Activated naive CD4-positive, alpha-beta T cell treated with anti-CD3 and anti-CD28 coated beads, Interleukin-2, amount 50 U/mL, for 16 hours (primary cell): ENCODE measurements at regions not wholly inside any gene's neighbourhood (a gene's known extent, or its start where the extent isn't known, plus 50 kb on each side); places are given as distances from the start of the nearest gene placed in this dataset.

Experiments used
- DNase-seq: peaks from one replicate; pipeline ENCODE4 v3.0.0-alpha.2; 2020

DNA sequence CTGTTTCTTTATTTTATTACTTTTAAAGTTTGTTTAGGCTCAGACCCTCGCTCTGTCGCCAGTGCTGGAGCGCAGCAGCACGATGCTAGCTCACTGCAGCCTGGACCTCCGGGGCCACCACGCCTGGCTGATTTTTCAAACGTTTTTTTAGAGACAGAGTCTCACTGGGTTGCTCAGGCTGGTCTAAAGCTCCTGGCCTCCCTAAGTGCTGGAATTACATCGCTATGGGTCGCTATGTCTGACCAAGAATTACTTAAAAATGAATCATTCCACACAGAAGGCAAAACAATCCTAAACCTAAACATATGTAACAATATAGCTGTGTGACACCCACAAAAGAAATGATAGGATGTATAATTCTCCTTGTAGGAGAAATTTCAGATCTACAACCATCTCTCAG, 86.9 kb upstream of the SIMC1 start:
- DNase-seq = no peak

DNA sequence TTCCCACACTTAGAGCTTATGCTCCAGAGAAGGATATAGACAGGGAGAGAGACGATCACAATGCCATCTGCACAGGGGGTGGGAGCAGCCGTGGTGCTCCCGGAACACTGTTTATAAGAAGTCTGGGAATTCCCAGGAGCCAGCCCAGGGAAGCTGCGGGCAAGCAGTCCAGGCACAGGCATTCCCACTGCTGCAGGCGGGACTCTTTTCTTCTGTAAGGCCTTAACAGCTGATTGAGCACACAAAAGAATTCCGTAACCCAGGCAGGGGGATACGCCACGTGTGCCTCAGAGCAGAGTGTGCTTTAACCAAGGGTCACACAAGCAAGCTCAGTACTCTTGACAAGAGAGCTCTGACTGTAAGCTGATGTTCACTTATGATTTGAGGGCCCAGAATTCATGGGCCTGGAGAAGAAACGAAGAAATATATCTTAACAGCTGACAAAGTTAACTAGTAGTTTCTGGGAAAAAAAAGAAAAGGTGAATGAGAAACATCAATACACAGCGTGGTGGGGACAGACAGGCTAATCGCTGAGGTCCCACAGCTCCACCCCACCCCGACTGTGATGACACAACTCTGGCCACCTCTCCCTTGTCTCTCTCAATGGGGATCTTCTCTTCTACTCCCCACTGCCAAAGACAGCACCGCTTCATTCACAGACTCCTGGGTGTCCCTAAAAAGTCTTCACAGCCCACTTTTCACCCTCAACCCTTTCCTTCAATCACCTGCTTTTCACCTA, 85.9 kb upstream of the SIMC1 start:
- no peak for DNase-seq

DNA sequence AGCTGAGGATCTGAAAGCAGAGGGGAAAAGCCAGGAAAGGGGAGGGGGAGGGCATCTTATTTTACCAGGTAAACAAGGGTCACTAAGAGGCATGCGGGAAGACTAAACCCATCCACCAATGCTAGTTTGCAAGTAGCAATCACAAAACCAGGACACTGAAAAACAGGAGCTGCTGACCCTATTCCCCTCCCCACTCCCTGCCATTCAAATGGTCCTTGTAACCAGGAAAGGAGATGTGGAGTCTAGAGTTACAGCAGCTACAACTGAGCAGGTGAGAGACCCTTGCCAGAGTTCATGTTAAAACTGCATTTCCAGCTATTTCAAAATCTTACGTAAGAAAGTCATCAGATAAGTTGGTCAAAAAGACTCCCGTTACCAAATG, 85.3 kb upstream of the SIMC1 start:
- DNase-seq = no peak

DNA sequence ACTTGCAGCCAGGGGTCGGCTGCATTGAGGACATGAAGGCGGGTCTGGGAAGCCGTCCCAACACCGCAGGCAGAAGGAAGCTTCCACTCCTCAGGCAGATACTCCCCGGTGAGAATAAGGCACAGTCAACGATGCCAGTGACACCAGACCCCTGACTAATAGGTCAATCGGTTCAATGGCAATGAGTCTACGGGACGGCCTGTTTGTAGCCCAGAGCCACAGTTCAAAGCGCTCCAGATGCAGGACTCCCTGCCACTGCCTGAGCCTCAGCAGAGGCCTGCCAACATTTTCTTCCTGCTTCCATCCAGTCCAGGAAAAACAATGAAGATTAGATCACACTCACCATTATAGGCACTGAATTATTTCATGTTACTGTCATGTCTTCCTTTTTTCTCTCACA, 84.5 kb upstream of the SIMC1 start:
- no peak for DNase-seq

DNA sequence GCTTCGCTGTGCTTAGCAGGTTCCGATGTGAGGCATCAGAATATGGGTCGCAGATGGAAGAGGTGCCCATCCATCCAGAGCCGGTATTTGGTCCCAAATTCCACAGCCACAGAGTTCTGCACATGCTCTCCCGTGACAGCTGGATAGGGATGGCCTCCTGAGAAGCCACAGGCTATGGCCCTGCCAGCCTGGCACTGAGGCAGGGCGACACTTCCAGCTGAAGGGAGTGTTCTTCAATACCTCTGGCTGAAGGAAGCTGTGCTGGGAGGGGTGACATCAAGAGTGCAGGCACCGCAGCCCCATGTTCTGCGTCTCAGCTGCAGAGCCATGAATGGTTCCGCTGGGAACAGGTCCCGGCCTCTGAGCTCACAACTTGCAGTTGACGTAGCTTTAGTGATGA, 83.4 kb upstream of the SIMC1 start:
- DNase-seq = no peak

DNA sequence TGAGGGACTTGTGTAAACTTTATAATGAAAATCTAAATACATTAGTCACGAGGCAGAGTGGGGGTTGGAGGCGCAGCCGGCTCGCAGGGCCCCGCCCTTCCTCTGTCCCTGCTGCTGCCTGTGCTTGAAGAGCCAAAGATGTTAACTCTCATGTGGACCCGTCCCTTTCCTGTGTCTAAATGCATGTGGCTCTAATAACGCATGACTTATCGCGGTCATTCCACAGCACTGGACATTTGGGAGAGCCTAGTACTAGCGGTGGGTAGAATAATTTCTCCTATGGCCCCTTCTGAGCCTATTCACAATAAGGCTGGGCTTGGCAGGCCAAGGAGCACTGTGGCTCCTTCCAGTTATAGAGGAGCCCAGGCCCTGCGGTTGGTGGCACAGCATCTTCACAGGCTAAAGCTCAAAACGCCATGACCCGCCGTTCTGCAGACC, 82.3 kb upstream of the SIMC1 start:
- DNase-seq = no peak

DNA sequence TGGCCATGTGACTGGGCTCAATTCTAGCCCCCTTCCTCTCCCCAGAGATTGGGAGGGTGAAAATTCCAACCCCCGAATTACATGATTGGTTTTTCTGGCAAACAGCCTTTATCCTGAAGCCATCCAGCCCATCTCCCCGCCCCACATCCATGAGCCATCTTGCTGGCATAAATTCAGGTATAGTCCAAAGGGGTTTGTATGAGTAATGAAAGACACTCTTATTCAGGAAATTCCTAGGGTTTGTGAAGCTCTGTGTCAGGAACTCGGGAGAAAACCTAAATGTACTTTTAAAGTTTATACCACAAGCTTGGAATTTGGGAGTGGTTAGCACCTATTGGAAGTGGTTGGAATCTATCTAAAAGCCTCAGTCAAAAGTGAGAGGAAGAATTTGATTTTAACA, 80.6 kb upstream of the SIMC1 start:
- DNase-seq = no peak

DNA sequence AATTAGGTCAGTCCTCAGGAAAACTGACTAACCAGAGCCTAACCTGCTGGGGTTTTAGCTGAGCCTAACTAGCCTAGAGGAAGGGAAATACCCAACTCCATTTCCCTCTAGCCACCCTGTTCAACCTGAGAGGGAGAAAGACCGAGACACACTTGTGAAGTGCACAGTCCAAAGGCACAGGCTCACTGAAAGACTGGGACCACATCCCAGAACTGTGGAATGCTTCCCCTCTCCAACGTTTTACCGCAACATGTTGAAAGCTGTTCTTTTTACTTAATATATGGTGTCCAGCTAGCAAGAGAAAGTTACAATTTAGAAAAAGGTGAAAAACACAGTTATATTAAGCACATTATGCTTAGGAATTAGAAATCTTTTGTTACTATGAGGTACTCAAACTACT, 76.8 kb upstream of the SIMC1 start:
- DNase-seq = no peak

DNA sequence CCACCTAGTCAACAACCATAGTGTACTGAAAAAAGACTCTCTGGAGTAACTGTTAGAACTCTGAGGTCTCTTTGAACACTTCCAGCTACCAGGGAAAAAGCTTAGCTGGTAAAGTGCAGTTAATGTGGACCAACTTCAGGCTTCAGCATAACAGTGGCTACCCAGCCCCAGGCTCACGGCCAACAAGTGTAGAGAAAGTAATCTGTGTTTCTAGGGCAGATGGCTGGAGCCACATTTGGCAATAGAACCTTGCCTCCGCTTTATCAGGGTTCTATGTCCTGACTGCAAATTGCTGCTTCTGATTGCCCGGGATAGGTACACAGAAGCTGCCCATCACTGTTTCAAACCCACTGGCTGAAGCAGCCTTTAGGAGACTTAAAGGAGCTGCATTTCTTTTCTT, 76.0 kb upstream of the SIMC1 start:
- no peak for DNase-seq

DNA sequence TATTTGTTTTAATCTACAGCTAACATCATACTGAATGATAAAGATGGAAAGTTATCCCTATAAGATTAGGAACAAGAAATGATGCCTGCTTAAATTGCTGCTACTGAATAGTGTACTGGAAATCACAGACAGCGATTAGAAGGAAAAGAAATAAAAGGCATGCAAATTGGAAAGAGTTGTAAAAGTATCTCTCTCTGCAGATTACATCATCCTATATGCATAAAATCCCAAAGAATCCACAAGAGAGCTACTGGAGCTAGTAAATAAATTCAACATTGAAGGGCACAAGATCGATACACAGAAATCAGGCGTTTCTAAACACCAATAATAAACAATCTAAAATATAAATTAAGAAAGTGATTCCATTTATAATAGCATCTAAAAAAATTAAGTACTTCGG, 75.3 kb upstream of the SIMC1 start:
- DNase-seq = no peak

DNA sequence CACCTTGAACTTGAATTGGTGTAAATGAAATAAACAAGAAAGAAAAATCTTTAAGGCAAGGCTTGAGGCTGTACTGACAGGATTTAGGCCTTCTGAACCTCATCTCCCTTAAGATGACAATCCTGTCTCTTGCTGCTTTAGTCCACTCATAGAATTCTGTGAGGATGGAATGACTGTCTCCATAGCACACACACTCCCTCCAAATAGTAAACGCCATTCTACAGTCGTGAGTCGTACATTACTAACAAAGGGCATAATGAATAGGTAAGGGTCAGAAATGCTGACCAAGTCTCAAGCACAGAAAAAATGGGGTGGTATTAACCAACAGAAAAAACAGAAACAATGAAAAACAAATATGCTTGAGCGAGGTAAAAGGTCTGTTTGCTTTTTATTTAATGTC, 71.8 kb upstream of the SIMC1 start:
- DNase-seq = no peak

DNA sequence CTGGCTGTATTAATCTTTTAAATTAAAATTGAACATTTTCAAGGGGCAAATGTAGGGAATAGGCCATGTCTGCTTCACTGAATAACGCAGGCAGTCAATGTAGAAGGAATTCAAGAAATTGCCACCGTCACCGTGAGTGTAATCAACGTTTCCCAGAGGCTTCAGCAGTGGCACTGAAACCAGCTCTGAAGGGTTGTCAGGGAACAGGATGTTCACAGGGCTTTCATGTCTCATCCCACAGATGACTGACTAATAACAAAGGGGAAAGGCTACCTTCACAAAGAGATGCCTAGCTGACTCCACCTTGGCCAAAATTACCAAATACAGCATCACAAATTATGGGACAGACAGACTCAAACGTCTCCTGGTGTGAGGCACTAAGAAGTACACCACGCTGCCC, 70.4 kb upstream of the SIMC1 start:
- DNase-seq = no peak

DNA sequence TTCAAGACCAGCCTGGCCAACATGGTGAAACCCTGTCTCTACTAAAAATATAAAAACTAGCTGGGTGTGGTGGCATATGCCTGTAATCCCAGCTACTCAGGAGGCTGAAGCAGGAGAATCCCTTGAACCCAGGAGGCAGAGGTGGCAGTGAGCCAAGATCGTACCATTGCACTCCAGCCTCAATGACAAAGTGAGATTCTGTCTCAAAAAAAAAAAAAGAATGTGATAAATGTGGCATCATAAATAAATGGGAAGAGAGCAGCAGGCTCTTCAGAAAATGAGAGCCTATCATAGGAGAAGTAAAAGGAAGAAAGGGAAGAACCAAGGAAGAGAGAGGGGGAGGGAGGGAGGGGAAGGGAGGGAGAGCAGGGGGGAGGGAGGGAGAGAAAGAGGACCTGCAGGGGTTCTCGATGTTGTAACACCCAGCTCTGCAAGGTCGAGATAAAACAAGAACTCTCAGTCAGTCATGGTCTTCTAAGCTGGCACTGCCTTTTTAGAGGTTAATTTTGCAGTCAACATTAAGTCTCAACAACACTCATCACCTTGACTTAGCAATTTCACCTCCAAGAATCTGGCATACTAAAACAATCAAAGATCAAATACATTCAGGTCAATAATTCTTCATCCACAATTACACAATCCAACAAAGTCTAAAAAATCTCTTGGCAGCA, 68.7 kb upstream of the SIMC1 start:
- DNase-seq = no peak

DNA sequence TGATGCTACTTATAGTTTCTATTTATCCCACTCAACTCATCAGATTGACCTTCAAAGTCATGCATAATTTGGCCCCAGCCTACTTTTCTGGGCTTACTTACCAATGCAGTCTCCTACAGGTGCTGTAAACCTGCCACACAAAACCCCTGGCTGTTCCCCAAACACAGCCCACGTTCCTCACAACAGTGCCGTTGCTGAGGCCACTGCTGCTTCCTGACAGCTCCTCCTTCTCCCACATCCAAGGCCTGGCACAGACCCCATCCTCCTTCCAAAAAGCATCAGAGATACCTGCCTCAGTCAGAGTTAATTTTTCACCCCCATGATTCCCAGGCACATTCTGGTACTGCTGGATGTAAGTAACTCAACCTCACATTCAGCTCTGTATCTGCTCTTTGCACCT, 68.1 kb upstream of the SIMC1 start:
- no peak for DNase-seq

DNA sequence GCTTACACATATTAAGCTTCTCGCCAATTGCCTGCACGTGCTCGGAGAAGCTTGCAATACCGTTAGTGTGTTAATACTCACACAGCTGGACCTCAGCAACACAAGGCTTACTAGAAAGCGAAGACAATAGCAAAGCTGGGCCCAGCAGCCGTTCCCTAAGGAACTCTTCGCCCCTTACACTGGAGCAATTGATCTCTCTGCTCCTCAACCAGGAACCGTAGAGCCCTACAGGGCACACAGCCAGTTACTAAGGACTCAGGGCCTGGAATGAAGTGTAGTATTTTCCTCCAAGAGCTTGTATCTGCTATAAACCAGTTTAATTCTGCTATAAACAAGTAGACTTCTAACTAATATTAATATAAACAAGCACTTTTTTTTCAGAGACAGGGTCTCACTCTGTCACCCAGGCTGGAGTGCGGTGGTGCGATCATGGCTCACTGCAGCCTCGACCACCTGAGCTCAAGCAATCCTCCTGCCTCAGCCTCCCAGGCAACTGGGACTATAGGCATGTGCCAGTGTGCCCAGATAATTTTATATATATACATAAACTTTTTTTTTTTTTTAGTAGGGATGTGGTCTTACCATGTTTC, 67.0 kb upstream of the SIMC1 start:
- no peak for DNase-seq

DNA sequence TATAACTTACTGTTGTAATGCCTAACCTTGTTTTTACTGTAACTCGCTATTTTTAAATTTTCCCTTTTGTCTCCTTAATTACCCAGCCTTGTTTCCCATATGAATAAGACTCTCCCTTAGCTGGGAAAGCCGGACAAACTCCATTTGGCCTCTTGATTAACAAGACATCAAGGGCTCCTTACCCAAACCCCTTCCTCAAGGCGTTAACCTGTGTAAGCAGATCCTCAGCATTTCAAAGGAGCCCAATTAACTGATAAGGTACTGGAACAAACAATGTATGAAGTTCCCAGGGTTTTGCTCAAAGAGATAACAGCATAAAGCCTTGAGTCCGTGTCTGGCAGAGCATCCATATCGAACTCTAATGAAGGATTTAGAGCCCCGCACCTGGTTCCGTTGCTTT, 66.0 kb upstream of the SIMC1 start:
- no peak for DNase-seq

DNA sequence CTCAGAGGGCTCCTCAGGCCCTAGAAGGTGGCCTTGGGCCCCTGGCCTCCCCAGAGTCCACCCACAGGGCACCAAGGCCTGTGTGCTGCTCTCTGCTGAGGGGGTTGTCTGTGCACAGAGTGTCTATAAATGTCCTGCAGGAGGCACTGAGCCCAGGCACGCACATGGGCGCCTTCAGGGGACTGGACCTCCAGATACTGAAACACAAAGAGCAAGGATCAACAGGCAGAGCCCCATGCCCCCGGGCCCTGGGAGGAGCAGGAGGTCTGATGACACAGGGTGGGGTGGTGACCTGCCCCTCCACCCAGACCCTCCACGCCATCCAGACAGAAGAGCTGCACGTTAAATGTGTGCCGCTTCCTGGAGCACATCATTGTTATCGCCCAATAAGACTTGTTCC, 64.6 kb upstream of the SIMC1 start:
- no peak for DNase-seq

DNA sequence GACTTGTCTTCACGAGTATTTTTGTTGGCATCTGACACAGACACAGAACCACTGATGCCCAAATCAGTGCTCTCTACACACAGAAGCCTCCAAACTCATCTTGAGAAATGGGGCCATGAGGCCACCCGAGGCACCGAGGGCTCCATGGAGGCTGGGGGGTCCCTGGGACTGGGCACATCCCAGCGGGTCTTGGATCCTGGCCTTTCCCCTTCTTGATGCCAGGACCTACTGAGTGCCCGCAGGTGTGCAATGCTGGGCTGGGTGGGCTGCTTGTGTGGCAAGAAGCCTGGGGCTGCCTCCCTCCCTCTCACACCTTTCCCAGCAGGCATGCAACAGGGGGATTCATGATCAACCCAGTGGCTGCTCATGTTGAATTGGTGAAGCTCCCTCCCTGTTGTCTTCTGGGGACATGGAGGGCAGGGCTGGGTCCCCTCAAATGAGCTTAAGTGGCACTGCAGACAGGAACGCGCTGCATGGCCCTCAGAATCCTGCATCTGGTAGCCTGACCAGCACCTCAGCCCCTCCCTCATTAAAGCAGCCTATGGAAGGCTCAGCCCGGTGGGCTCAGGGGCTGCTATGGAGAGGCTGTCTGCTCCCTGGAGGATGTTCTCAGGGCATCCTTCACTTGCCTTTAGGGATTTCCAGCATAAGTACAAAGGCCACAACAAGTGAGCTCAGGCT, 63.7 kb upstream of the SIMC1 start:
- no peak for DNase-seq

DNA sequence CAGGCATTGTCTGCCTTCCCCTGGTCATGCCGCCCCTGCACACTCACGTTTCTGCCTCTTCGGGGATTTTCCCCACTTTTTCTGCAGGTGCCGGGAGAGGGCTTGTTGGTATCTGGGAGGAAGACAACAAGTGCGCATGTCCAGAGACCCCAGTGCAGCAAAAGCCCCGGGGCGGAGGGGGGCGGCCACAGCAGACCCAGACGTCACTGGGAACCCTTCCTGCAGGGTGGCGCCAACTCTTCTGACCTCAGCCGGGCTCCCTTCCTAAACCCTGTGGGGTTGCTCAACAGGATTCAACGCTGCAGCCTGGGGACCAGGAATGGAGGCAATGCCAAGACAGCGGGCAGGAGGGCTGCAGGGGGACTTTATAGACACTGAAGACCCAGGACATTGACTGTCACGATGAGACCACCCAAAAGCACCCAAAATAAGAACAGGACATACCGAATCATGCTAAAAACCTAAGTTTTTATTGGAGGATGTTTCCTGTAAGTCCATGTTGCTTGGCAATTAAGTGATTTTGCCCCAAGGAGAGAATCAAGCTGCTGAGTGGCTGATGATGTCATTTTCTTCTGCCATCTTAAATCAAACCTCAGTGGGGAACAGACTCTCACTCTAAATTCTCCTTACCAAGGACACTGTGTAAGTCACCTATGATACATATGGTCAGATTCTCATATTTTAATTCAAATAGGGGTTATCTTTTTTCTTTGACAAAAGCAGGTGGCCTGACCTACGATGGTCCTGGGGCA, 62.9 kb upstream of the SIMC1 start:
- DNase-seq = no peak

DNA sequence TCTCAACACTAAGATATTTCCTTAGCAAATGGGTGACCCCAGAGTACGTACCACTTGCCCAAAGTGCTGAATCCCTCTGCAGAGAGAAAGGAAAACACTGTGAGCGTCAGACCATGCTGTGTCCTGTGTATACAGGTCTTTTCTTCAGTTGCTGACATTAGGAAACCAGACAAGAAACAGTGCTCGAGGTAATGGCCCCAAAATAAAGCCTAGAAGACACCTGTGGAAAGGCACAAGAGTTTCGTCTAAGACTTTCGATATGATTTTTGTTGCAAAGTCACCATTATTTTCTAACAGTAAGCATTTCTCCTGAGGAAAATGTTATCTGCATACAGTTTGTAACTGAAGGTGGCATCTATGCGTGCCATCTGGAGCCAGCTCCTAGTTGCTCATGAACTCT, 62.0 kb upstream of the SIMC1 start:
- no peak for DNase-seq

DNA sequence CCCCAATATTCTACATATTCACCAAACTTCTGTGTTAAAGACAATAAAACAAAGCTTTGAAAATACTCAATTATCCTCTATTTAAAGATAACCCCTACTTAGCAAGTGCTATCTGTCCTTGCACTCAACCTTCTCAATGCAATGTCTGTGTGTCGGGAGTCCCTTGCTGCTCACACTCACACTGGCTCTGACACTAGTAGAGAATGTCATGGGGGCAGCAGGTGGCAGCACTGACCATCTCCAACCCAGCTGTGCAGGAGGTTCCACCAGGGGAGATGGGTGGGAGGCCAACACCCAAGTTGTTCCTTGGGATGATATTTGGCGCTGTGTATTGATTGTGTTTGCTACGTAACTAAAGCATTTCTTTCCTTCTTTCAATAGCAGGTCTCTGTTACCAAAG, 59.4 kb upstream of the SIMC1 start:
- no peak for DNase-seq

DNA sequence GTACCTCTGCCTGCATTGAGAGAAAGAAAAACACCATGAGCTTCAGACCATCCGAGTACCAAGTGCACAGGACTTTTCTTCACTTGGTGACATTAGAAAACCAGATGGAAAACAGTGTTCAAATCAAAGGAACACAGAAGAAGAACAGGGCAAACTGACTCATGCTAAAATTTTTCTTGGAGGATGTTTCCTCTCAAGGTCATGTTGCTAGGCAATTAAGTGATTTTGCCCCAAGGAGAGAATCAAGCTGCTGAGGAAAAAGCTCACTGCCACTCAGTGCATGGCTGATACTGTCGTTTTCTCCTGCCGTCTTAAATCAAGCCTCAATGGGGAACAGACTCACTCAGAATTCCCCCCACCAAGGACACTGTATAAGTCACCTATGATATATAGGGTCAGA, 57.9 kb upstream of the SIMC1 start:
- no peak for DNase-seq

DNA sequence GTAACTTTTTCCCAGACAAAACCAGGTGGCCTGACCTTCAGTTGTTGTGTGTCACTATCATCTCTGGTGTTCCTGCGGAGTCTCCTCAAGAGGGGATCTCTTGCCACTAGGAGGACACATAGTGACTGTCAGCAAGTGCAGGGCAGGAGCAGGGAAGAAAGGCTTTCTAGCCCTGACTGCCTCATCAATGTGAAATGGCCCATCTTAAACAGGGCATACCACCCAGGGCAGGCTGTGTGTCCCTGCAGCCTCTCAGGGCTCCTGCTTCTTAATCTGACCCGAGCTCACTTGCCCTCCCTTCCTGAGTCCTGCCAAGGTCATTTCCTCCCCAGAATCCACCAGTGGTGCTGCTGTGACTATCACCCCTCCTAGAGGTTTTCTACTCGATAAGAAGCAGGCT, 57.4 kb upstream of the SIMC1 start:
- no peak for DNase-seq
